Ovary (tissue), 7 donors: ENCODE measurements at regions not wholly inside any gene's neighbourhood (a gene's known extent, or its start where the extent isn't known, plus 50 kb on each side); places are given as distances from the start of the nearest gene placed in this dataset.
"Not testable (repeated sequence)": the region's sequence is repeated elsewhere in the genome, so short reads cannot be mapped to it uniquely, and the experiment has no call there.

ENCODE experiments used
- DNase-seq, 5 donors: peaks; one replicate each; pipeline ENCODE4 v3.0.0-alpha.2; 2019 to 2020
- H3K27ac ChIP-seq, 2 donors: fragments of 200-600 bp; one replicate each; pipeline versions ENCODE4 v1.5.1 to v1.8.0; 2019 to 2022
- H3K27me3 ChIP-seq: fragments of 200-600 bp; one replicate; pipeline ENCODE4 v1.8.0; 2022
- H3K36me3 ChIP-seq: fragments of 200-600 bp; sonication (generic); one replicate; pipeline ENCODE4 v1.5.1; 2019
- H3K4me1 ChIP-seq: one replicate; pipeline ENCODE4 v1.8.1; 2013; ENCODE audit warnings: mild to moderate bottlenecking, moderate library complexity; ENCODE audit not compliant: insufficient read depth
- H3K4me3 ChIP-seq: fragments of 200-600 bp; sonication (generic); one replicate; pipeline ENCODE4 v1.5.1; 2017
- H3K9me3 ChIP-seq, 2 donors: fragments of 200-600 bp in 1 of 2; sonication (generic) in 1 of 2; one replicate each; pipeline versions ENCODE4 v1.5.1 to v1.8.1; 2013 to 2019; ENCODE audit warnings: mild to moderate bottlenecking in 1 of 2, moderate library complexity in 1 of 2
- CTCF ChIP-seq, 3 donors: fragments of 450-650 bp in 2 of 3; fragments of 200-600 bp in 1 of 3; IDR thresholded peaks; one replicate each; pipeline versions ENCODE4 v1.5.1 to v1.8.0; 2016 to 2022; ENCODE audit warnings: antibody characterized with exemption in 3 of 3, mild to moderate bottlenecking in 1 of 3
- EP300 ChIP-seq: sonication (generic); formaldehyde crosslinking; IDR thresholded peaks from one replicate; pipeline ENCODE4 v1.6.1; 2017; ENCODE audit warnings: antibody characterized with exemption
- POLR2A ChIP-seq: fragments of 450-650 bp; IDR thresholded peaks from one replicate; pipeline ENCODE4 v1.6.1; 2017; ENCODE audit warnings: antibody characterized with exemption, mild to moderate bottlenecking, moderate library complexity
- WGBS, 3 donors: extraction: QIAGEN DNeasy Blood & Tissue Kit in 1 of 3; methylation state at CpG; one replicate each; pipeline versions ENCODE4 v1.1.5 to v1.1.7; 2013 to 2017; 5-methylcytosine and 5-hydroxymethylcytosine counted together
- intact Hi-C, 4 donors: fragments of 100-400 bp; cut with DNase I; formaldehyde crosslinking; loops; one replicate each; pipeline versions ENCODE4 v1.11.0 to v1.15.1; 2022 to 2023
- donor health status: DM: no; HTN: no; CAD: no; lungs with moderate emphysema.
- donor health status: DM: no; HTN: no; CAD: no.
- donor health status: Bipolar disorder and iron deficiency.
- donor health status: DM: no; HTN: no; CAD: no.
- donor health status: DM: yes; HTN: yes; CAD: no.

GRCh38 chr5:154676508-154676907 lies 78.7 kb upstream of the LARP1 start:
- Histone ChIP-seq H3K4me3 (no peak overlapping the region), H3K27me3 (no peaks in the 10 kb centered on the region), H3K36me3 (no peaks in the 10 kb centered on the region), H3K9me3 (no peaks in the 10 kb centered on the region), H3K4me1 (no peaks in the 10 kb centered on the region), H3K27ac (no peak overlapping the region)
- 83 to 91% (median 85%) methylated on average over 1 of the region's 1 CpG for WGBS, 3 donors
- intact Hi-C loops = no loop called here
- no peak for DNase-seq
- no peak for TF ChIP-seq EP300
- no peak for TF ChIP-seq POLR2A
- TF ChIP-seq CTCF (IDR thresholded peaks at IDR 0.05) = no peak

GRCh38 chr5:154674029-154674428 lies 81.1 kb upstream of the LARP1 start:
- Histone ChIP-seq H3K4me3 (no peak overlapping the region), H3K27ac (no peak overlapping the region), H3K36me3 (no peaks in the 10 kb centered on the region), H3K4me1 (no peaks in the 10 kb centered on the region), H3K27me3 (no peaks in the 10 kb centered on the region), H3K9me3 (no peaks in the 10 kb centered on the region)
- 81 to 84% (median 81%) methylated on average over 2 of the region's 2 CpGs for WGBS, 3 donors
- intact Hi-C loops = no loop called here
- DNase-seq = no peak
- TF ChIP-seq POLR2A (no peak), EP300 (no peak), CTCF (IDR thresholded peaks at IDR 0.05) (no peak)

GRCh38 chr5:154673506-154673905 lies 81.7 kb upstream of the LARP1 start:
- Histone ChIP-seq H3K27me3 (no peaks in the 10 kb centered on the region), H3K4me3 (no peak overlapping the region), H3K9me3 (peaks cover 0 to under 1% of the 10 kb centered on the region in 2 donors), H3K36me3 (no peaks in the 10 kb centered on the region), H3K4me1 (no peaks in the 10 kb centered on the region), H3K27ac (no peak overlapping the region)
- WGBS, 3 donors = 69 to 96% (median 70%) methylated on average over 4 of the region's 4 CpGs
- TF ChIP-seq CTCF (IDR thresholded peaks at IDR 0.05) = no peak
- TF ChIP-seq POLR2A = no peak
- TF ChIP-seq EP300 = no peak
- intact Hi-C loops = no loop called here
- no peak for DNase-seq

GRCh38 chr5:154669913-154670312 lies 85.3 kb upstream of the LARP1 start:
- intact Hi-C loops = loop anchor here in 1 of 4 donors (10.0 kb wide), 1 partner anchor 145 kb away; no protein-coding TSS in a partner anchor
- 87 to 90% (median 89%) methylated on average over 8 of the region's 8 CpGs for WGBS, 3 donors

GRCh38 chr5:154669402-154669801 lies 85.8 kb upstream of the LARP1 start:
- Histone ChIP-seq H3K9me3 (peaks cover 0 to 6% of the 10 kb centered on the region in 2 donors), H3K27ac (no peak overlapping the region), H3K36me3 (no peaks in the 10 kb centered on the region), H3K27me3 (no peaks in the 10 kb centered on the region), H3K4me3 (no peak overlapping the region), H3K4me1 (no peaks in the 10 kb centered on the region)
- DNase-seq = no peak
- intact Hi-C loops = loop anchor here in 1 of 4 donors (10.0 kb wide), 1 partner anchor 145 kb away; no protein-coding TSS in a partner anchor
- WGBS, 3 donors = 90 to 95% (median 93%) methylated on average over 7 of the region's 7 CpGs
- TF ChIP-seq EP300 (no peak), POLR2A (no peak), CTCF (IDR thresholded peaks at IDR 0.05) (no peak)

More at GRCh38 chr5:154669913-154670312, 85.3 kb upstream of the LARP1 start:
- not testable (repeated sequence) for H3K9me3 ChIP-seq, H3K4me3 ChIP-seq, H3K27me3 ChIP-seq, DNase-seq, H3K4me1 ChIP-seq, H3K36me3 ChIP-seq, H3K27ac ChIP-seq
